HEK293T (cell line): ENCODE measurements at regions not wholly inside any gene's neighbourhood (a gene's known extent, or its start where the extent isn't known, plus 50 kb on each side); places are given as distances from the start of the nearest gene placed in this dataset.

Experiments used
- ARNT ChIP-seq: fragments of 450-650 bp; IDR thresholded peaks from 2 replicates; pipeline ENCODE4 v1.6.1; 2017; ENCODE audit warnings: mild to moderate bottlenecking
- BHLHE40 ChIP-seq: fragments of 450-650 bp; IDR thresholded peaks from 2 replicates; pipeline ENCODE4 v1.6.1; 2016; ENCODE audit warnings: mild to moderate bottlenecking, moderate library complexity, borderline replicate concordance
- FOXA1 ChIP-seq: fragments of 450-650 bp; IDR thresholded peaks from 2 replicates; pipeline ENCODE4 v1.6.1; 2016; ENCODE audit warnings: mild to moderate bottlenecking
- FOXK2 ChIP-seq: fragments of 450-650 bp; IDR thresholded peaks from 2 replicates; pipeline ENCODE4 v1.6.1; 2016; ENCODE audit warnings: mild to moderate bottlenecking
- FOXM1 ChIP-seq: fragments of 450-650 bp; IDR thresholded peaks from 2 replicates; pipeline ENCODE4 v1.6.1; 2017; ENCODE audit warnings: mild to moderate bottlenecking, borderline replicate concordance
- HDGF ChIP-seq: fragments of 450-650 bp; IDR thresholded peaks from 2 replicates; pipeline ENCODE4 v1.6.1; 2017; ENCODE audit warnings: antibody characterized with exemption, borderline replicate concordance
- NFRKB ChIP-seq: fragments of 450-650 bp; IDR thresholded peaks from 2 replicates; pipeline ENCODE4 v1.6.1; 2016; ENCODE audit warnings: mild to moderate bottlenecking, moderate library complexity
- PKNOX1 ChIP-seq: fragments of 450-650 bp; IDR thresholded peaks from 2 replicates; pipeline ENCODE4 v1.6.1; 2016
- SP1 ChIP-seq: fragments of 450-650 bp; IDR thresholded peaks from 2 replicates; pipeline ENCODE4 v1.6.1; 2017
- TARDBP ChIP-seq: fragments of 450-650 bp; IDR thresholded peaks from 2 replicates; pipeline ENCODE4 v1.6.1; 2016

- no peak for TF ChIP-seq ARNT
- no peak for TF ChIP-seq PKNOX1
- no peak for TF ChIP-seq FOXK2
- TF ChIP-seq FOXA1: no peak
- TF ChIP-seq BHLHE40: no peak
- TF ChIP-seq SP1: no peak
- no peak for TF ChIP-seq FOXM1
- TF ChIP-seq NFRKB: no peak
- no peak for TF ChIP-seq HDGF
- TF ChIP-seq TARDBP: no peak
These were observed 484.6 kb downstream of the SATB2 start for GRCh38 chr2:198973181-198973580.
